NCI-H2107 (cell line): ENCODE measurements at regions not wholly inside any gene's neighbourhood (a gene's known extent, or its start where the extent isn't known, plus 50 kb on each side); places are given as distances from the start of the nearest gene placed in this dataset.
"Not testable (repeated sequence)": the region's sequence is repeated elsewhere in the genome, so short reads cannot be mapped to it uniquely, and the experiment has no call there.

Experiments used
- DNase-seq: peaks from one replicate; lab custom pipeline; 2025; lab: John Stamatoyannopoulos, UW

DNA sequence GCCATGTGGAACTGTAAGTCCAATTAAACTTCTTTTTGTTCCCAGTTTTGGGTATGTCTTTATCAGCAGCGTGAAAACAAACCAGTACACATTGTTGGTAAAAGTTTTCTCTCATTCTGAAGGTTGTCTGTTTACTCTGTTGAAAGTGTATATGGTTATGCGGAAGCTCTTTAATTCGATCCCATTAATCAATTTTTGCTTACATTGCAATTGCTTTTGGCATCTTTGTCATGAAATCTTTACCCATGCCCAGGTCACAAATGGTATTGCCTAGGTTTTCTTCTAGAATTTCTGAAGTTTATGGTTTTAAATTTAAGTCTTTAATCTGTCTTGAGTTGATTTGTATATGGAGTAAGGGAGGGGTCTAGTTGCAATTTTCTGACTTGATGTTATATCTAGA is 1901.9 kb downstream of the MAT2B start:
- no peak for DNase-seq

DNA sequence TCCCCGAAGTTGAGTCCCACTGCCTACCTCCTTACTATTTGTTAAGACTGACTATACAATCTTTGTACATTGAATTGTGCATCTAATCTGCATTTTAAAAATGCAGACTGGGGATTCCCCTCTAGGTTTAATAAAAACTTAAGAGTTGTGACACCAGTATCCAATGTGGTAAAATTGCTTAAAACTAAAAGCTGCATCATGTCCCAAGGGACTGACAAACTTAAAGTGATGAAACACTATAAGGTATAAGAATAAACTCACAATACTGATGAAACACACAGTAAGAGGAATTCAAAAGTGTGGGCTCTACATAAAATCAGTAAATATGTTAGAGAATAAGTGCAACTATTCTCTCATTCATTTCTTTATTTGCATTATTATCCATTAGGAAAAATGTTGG is 1905.1 kb downstream of the MAT2B start:
- DNase-seq: no peak

GRCh38 chr5:165411532-165411931 is 1906.1 kb downstream of the MAT2B start:
- DNase-seq: not testable (repeated sequence)

DNA sequence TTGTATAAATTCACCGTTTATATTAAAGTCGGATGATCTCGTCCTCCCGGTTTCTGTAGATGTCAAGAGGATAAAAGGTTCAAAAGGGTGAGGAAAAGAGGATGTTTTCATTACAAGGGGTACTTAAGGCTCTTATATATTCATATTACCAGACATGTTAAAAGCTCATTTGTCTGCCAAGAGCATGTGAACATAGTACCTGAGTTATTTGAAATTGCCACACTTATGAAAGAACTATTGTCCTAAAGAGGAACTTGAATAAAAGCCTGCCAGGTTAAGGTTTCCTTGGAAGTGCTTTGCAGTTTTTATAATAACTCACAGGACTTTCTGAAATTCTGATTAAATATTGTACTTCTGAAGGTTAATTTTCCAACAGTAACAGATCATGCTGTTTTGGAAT is 1915.1 kb downstream of the MAT2B start:
- no peak for DNase-seq

- no peak for DNase-seq
These were observed 1918.4 kb downstream of the MAT2B start for GRCh38 chr5:165423697-165424299.

GRCh38 chr5:165425594-165425993 is 1920.2 kb downstream of the MAT2B start:
- DNase-seq: no peak

DNA sequence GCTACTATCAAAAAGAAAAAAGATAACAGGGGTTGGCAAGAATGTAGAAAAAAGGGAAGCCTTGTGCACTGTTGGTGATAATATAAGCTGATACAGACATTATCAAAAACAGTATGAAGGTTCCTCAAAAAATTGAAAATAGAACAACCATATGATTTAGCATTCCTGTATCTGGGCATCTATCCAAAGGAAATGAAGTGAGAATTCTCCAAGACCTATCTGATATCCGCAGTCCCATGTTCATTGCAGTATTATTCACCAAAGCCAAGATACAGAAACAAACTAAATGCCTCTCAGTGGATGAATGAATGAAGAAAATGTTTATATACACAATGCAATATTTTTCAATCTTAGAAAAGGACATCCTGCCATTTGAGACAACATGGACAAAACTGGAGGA is 1943.3 kb downstream of the MAT2B start:
- DNase-seq: no peak

- DNase-seq: no peak
These were observed 1952.6 kb downstream of the MAT2B start for GRCh38 chr5:165457859-165458481.

DNA sequence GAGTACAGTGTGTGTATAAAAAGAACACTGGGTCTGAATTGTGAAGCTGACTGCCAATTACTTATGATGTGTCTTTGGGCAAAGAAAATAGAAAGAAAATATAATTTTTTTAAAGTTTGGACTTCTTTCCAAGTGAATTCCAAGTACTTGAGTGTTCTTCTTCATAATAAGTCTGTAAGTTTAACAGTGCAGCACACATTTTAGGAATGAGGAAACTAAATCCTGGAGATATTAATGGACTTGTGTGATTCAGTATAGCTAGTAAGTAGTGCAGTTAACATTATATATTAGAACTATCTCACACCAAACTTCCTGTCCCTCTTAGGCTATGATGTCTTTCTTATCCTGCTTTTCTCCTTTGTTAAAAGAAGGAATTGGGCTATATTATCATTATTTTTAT is 1953.8 kb downstream of the MAT2B start:
- DNase-seq: no peak

DNA sequence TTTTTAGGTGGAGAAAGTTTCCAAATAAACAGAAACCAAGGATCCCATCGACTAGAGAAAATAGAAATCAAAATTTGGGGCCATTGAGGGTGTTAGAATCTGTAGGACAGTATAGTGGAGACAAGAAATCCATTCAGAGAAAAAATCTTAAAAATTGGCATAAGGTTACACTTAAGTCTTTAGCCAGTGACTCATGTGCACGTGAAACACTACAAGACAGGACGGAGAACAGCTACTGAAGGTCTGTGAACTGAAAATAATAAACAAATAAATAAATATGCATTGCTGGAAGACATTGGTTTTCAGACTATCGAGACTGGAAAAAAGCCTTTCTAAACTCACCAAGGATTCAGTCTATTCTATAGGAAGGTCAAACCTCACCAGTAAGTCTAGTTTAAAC is 1955.5 kb downstream of the MAT2B start:
- DNase-seq: no peak

DNA sequence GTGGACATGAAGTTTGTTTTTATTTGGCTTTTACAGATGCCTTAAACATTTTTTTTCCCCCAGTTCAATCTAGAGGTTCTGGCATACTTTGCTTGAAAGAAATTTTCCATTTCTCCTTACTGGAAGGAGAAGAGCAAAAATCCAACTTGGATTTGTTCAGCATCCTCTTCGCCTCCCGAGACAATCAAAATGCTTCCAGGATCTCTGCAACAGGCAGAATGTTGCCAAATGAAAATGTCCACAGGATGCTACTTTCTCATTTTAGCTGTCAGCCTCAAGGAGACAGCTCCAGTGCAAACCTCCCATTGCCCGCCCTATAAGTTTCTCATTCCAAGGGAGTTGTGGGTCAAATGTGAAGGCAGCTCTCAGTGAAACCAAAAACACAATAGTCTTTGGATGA is 1972.1 kb downstream of the MAT2B start:
- no peak for DNase-seq

- DNase-seq: no peak
These were observed 1990.5 kb downstream of the MAT2B start for GRCh38 chr5:165495829-165496380.

- DNase-seq: no peak
These were observed 1992.3 kb downstream of the MAT2B start for GRCh38 chr5:165497707-165498106.

GRCh38 chr5:165502893-165503691 is 1997.7 kb downstream of the MAT2B start:
- DNase-seq: no peak

- DNase-seq: no peak
These were observed 1999.3 kb downstream of the MAT2B start for GRCh38 chr5:165504674-165505073.

GRCh38 chr5:165508286-165508685 is 2002.9 kb downstream of the MAT2B start:
- no peak for DNase-seq

DNA sequence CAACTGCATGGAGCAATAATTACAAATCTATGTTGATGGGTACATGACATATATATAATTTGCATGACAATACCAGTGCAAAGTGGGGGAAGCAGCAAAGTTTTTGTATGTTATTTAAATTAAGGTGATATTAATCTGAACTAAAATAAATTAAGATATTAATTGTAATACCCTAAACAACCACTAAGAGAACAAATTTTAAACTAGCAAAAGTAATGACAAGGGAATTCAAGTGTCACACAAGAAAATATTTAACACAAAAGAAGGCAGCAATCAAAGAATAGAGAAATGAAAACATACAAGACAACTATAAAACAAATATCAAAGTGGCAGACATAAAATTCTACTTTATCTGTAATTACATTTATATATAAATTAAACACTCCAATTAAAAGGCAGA is 2003.4 kb downstream of the MAT2B start:
- DNase-seq: no peak

DNA sequence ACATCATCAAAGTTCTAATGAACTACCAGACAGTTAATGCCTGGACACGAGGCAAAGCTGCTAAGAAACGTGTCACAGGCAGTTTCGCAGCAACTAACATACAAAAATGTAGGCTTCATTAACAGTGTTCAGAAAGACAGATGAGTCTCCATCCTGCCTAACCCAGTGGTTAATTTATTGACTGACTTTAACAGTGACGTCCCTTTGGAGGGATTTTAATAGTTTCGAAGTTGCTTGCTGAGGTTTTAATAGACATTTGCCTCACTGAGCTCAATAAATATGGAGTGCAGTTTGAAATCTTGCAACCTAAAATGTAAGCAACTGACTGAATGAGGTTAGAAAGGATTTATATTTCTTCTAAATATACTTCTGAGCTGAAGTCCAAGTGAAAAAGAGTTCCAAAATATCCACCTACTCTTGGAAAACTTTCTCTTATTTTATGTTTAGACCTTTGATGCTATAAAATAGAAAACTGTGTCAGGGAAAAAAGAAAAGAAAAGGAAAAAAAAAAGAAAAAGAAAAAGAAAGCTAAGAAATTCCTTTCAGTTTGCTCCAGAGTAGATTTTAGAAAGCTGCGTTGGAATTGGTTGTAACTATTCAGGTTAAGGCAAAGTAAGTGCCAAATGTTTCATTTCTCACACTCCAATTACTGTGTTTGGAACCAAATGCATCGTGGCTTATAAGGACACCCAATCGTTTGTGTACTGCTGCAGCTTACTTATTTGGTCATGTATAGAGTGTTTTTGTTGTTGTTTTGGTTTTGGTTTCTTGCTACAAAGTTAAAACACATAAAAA is 2016.6 kb downstream of the MAT2B start:
- no peak for DNase-seq

GRCh38 chr5:165525271-165525670 is 2019.9 kb downstream of the MAT2B start:
- DNase-seq: no peak

DNA sequence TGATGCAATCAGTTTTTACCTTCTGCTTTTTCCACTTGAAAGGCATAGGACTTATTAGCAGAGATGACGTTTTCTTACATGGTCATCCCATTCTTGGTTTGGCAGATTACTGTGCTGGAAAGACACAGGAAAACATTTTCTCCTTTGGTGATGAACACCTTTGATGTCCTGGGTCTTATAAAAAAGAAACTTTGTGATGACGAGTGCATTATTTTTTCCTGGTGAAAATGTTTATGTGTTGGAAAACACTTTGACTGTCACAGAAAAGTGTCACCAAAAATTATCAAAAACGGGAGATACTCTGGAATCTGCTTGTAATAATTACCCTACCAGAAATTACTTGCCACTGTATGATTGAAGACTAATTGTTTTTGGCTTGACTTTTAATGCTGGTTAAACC is 2020.9 kb downstream of the MAT2B start:
- no peak for DNase-seq

DNA sequence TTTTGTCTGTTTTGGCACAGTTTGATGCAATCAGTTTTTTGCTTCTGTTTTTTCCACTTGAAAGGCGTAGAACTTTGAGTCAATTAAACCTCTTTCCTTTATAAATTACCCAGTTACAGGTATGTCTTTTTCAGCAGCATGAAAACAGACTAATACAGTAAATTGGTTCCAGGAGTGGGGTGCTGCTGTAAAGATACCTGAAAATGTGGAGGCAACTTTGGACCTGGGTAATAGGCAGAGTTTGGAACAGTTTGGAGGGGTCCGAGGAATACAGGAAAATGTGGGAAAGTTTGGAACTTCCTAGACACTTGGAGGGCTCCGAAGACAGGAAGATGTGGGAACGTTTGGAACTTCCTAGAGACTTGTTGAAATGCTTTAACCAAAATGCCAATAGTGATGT is 2022.2 kb downstream of the MAT2B start:
- DNase-seq: no peak

DNA sequence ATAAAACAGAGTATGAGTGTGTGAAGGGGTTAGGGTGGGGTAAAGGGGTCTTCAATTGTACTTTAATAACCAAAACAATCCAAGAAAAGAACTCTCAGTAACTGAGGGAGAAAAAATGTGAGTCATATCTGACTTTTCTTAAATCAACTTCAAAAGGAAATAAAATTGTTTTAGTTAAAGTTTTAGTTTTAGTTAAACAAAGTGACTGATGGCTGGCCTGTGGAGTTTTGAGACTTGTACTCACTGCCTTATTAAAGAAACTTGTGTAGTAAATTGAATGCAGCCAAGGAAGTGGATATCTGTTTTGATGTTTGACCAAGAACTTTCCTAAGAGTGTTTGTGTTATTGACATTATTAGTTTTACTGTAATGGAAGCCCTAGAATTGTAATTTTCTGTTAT is 2032.6 kb downstream of the MAT2B start:
- DNase-seq: no peak
